Endothelial cell (in vitro differentiated cells): ENCODE measurements at regions not wholly inside any gene's neighbourhood (a gene's known extent, or its start where the extent isn't known, plus 50 kb on each side); places are given as distances from the start of the nearest gene placed in this dataset.
"Not testable (repeated sequence)": the region's sequence is repeated elsewhere in the genome, so short reads cannot be mapped to it uniquely, and the experiment has no call there.

Experiments
- DNase-seq: peaks from one replicate; pipeline ENCODE4 v3.0.0; 2021; ENCODE audit warnings: low spot score
- H3K27ac Mint-ChIP-seq: one replicate; pipeline ENCODE4 v1.8.0; 2021; ENCODE audit warnings: mixed read lengths, inconsistent platforms; ENCODE audit not compliant: unreplicated experiment
- H3K27me3 Mint-ChIP-seq: one replicate; pipeline ENCODE4 v1.8.0; 2021; ENCODE audit warnings: mild to moderate bottlenecking, moderate library complexity, mixed read lengths, inconsistent platforms; ENCODE audit not compliant: unreplicated experiment
- H3K36me3 Mint-ChIP-seq: one replicate; pipeline ENCODE4 v1.8.0; 2021; ENCODE audit warnings: mild to moderate bottlenecking, low read depth, mixed read lengths, inconsistent platforms; ENCODE audit not compliant: unreplicated experiment
- H3K4me1 Mint-ChIP-seq: one replicate; pipeline ENCODE4 v1.8.0; 2021; ENCODE audit warnings: mild to moderate bottlenecking, mixed read lengths, inconsistent platforms; ENCODE audit not compliant: unreplicated experiment
- H3K4me3 Mint-ChIP-seq: one replicate; pipeline ENCODE4 v1.8.0; 2021; ENCODE audit warnings: mild to moderate bottlenecking, mixed read lengths, inconsistent platforms; ENCODE audit not compliant: unreplicated experiment
- H3K9me3 Mint-ChIP-seq: one replicate; pipeline ENCODE4 v1.8.0; 2021; ENCODE audit warnings: mixed read lengths, inconsistent platforms; ENCODE audit not compliant: unreplicated experiment
- TF ChIP-seq, protein P1 (sequence below): fragments of 200-600 bp; sonication (generic); IDR thresholded peaks from one replicate; pipeline ENCODE4 v1.5.0; 2021; ENCODE audit warnings: antibody characterized with exemption; ENCODE audit not compliant: unreplicated experiment

GRCh38 chrX:66872771-66873170 lies 233.9 kb upstream of the EDA2R start:
- no peak for DNase-seq
- no peak overlapping the region for H3K4me3 Mint-ChIP-seq
- no peaks in the 10 kb centered on the region for H3K27me3 Mint-ChIP-seq
- H3K9me3 Mint-ChIP-seq, result no peaks in the 10 kb centered on the region
- no peak overlapping the region for H3K27ac Mint-ChIP-seq
- TF ChIP-seq, protein P1, sequence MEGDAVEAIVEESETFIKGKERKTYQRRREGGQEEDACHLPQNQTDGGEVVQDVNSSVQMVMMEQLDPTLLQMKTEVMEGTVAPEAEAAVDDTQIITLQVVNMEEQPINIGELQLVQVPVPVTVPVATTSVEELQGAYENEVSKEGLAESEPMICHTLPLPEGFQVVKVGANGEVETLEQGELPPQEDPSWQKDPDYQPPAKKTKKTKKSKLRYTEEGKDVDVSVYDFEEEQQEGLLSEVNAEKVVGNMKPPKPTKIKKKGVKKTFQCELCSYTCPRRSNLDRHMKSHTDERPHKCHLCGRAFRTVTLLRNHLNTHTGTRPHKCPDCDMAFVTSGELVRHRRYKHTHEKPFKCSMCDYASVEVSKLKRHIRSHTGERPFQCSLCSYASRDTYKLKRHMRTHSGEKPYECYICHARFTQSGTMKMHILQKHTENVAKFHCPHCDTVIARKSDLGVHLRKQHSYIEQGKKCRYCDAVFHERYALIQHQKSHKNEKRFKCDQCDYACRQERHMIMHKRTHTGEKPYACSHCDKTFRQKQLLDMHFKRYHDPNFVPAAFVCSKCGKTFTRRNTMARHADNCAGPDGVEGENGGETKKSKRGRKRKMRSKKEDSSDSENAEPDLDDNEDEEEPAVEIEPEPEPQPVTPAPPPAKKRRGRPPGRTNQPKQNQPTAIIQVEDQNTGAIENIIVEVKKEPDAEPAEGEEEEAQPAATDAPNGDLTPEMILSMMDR, result no peak
- H3K36me3 Mint-ChIP-seq, result no peaks in the 10 kb centered on the region
- no peaks in the 10 kb centered on the region for H3K4me1 Mint-ChIP-seq

DNA sequence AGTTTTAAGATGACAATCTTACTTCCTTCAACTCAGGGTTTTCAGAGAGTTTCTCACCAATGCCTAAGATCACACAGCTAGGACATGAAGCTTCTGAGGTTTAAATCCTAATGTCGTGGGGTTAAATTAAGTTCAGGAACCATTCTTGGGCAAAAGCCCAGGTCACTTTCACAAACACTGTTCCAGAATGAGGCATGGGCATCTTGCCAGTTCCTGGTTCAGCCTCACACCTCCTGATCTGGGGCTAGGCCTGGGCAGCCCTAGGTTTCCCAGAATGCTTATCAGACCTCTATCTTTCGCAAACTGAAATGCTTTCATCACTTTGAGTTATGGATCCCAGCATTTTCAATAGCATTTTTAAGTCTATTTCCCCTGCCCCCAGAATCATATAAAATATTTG lies 224.8 kb upstream of the EDA2R start:
- no peak for DNase-seq
- TF ChIP-seq, protein P1, result no peak
- no peak overlapping the region for H3K4me3 Mint-ChIP-seq
- H3K36me3 Mint-ChIP-seq, result no peaks in the 10 kb centered on the region
- peaks cover 9% of the 10 kb centered on the region for H3K4me1 Mint-ChIP-seq
- H3K27me3 Mint-ChIP-seq, result peaks cover 2% of the 10 kb centered on the region
- H3K9me3 Mint-ChIP-seq, result no peaks in the 10 kb centered on the region
- no peak overlapping the region for H3K27ac Mint-ChIP-seq

DNA sequence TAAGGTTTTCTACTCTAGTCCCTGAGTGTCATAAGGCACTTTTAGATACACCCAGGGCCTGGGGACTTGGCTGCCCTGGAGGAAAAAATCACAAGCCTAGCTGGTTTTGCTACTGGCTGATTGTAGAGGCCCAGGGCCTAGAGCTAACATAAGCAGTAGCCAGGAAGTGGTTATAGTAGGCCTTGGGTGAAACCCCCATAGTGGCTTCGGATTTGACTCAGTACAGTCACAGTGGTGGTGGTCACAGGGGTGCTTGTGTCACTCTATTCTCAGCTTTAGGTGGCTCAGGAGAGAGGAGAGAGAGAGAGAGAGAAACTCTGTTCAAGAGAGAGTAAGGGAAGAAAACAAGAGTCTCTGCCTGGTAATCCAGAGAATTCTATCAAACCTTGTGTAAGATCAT lies 194.5 kb upstream of the EDA2R start:
- TF ChIP-seq, protein P1, result no peak
- Mint-ChIP-seq H3K27me3 (peaks cover 2% of the 10 kb centered on the region), H3K27ac (no peak overlapping the region), H3K9me3 (no peaks in the 10 kb centered on the region), H3K4me3 (no peak overlapping the region), H3K4me1 (no peaks in the 10 kb centered on the region), H3K36me3 (no peaks in the 10 kb centered on the region)
- no peak for DNase-seq

DNA sequence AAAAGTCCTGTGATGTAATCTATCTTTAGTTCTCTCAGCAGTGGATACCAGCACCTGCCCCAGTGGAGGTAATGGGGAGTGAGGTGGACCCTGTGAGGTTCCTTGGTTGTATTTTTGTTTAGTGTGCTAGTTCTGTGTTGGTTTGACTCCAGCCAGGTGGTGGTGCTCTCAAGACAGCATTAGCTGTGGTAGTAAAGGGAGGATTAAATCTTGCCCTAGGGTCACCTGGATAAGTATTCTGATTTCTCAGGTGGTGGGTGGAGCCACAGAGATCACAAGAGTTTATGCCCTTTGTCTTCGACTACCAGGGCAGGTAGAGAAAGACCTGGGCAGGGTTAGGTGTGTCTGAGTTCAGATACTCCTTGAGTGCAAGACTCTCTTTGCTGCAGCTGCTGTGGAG lies 176.3 kb upstream of the EDA2R start:
- Mint-ChIP-seq H3K27ac (no peak overlapping the region), H3K4me1 (no peaks in the 10 kb centered on the region), H3K27me3 (no peaks in the 10 kb centered on the region), H3K36me3 (no peaks in the 10 kb centered on the region), H3K9me3 (no peaks in the 10 kb centered on the region), H3K4me3 (no peak overlapping the region)
- TF ChIP-seq, protein P1, result no peak
- no peak for DNase-seq

DNA sequence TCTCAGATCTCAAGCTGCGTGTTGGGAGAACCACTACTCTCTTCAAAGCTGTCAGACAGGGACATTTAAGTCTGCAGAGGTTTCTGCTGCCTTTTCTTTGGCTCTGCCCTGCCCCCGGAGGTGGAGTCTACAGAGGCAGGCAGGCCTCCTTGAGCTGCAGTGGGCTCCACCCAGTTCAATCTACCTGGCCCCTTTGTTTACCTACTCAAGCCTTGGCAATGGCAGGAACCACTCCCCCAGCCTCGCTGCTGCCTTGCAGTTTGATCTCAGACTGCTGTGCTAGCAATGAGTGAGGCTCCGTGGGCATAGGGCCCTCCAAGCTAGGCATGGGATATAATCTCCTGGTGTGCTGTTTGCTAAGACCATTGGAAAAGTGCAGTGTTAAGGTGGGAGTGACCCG lies 155.6 kb upstream of the EDA2R start:
- H3K4me1 Mint-ChIP-seq, DNase-seq, H3K36me3 Mint-ChIP-seq, H3K27ac Mint-ChIP-seq, H3K9me3 Mint-ChIP-seq, H3K27me3 Mint-ChIP-seq, H3K4me3 Mint-ChIP-seq: not testable (repeated sequence)

DNA sequence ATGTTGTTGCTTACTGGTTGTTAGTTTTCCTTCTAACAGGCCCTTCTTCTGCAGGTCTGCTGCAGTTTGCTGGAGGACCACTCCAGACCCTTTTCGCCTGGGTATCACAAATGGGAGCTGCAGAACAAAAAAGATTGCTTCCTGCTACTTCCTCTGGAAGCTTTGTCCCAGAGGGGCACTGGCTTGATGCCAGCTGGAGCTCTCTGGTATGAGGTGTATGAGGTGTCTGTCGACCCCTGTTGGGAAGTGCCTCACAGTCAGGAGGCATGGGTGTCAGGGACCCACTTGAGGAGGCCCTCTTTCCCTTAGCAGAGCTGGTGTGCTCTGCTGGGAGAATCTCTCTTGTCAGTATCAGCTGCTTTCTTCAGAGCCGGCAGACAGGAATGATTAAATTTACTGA lies 127.4 kb upstream of the EDA2R start:
- no peaks in the 10 kb centered on the region for H3K36me3 Mint-ChIP-seq
- TF ChIP-seq, protein P1, result no peak
- no peaks in the 10 kb centered on the region for H3K4me1 Mint-ChIP-seq
- H3K27ac Mint-ChIP-seq, result no peak overlapping the region
- no peaks in the 10 kb centered on the region for H3K27me3 Mint-ChIP-seq
- no peak overlapping the region for H3K4me3 Mint-ChIP-seq
- DNase-seq, result no peak
- H3K9me3 Mint-ChIP-seq, result no peaks in the 10 kb centered on the region
